GM11168 (cell line): ENCODE measurements at regions not wholly inside any gene's neighbourhood (a gene's known extent, or its start where the extent isn't known, plus 50 kb on each side); places are given as distances from the start of the nearest gene placed in this dataset.
"Not testable (repeated sequence)": the region's sequence is repeated elsewhere in the genome, so short reads cannot be mapped to it uniquely, and the experiment has no call there.

ENCODE experiments used
- in situ Hi-C: fragments of 300-500 bp; cut with MboI; formaldehyde crosslinking; loops from one replicate; pipeline ENCODE4 v1.12.0; 2022; ENCODE audit warnings: low sequenced_read_pairs; ENCODE audit not compliant: unreplicated experiment

DNA sequence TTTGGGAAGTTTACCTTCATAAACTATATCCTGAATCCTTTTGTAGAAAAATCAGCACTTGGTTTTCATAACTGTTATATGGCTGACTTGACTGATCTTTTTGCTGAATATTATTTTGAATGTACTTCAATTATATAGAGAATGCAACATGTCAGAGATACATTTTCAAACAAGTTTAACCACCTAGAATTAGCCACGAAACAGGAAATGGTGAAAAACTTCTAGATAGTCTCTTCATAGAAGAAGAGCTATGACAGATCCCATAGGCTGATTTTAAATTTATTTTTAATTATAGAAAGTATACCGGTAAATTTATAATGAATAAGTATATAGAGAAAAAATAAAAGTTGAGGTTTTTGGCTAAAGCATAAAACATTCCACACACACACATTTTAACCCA, 436.8 kb upstream of the DPPA4 start:
- in situ Hi-C loops = no loop called here

DNA sequence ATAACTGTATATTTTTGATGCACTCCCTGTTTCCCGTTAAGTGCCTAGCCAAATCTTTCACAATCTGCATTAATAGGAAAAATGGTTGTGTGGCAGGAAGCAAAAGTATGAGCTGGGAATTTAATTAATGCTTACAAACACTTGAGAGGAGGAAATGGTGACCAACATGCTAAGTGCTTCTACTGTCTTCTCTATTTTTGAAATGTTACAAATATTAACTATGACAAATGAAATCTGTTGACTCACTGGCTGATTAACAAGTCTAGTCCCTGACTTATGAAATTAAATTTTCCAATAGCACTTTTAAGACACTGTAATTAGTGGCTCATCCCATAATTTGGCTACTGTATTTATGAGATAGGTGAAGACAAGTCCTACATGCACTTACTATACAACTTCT, 446.9 kb upstream of the DPPA4 start:
- in situ Hi-C loops = no loop called here

DNA sequence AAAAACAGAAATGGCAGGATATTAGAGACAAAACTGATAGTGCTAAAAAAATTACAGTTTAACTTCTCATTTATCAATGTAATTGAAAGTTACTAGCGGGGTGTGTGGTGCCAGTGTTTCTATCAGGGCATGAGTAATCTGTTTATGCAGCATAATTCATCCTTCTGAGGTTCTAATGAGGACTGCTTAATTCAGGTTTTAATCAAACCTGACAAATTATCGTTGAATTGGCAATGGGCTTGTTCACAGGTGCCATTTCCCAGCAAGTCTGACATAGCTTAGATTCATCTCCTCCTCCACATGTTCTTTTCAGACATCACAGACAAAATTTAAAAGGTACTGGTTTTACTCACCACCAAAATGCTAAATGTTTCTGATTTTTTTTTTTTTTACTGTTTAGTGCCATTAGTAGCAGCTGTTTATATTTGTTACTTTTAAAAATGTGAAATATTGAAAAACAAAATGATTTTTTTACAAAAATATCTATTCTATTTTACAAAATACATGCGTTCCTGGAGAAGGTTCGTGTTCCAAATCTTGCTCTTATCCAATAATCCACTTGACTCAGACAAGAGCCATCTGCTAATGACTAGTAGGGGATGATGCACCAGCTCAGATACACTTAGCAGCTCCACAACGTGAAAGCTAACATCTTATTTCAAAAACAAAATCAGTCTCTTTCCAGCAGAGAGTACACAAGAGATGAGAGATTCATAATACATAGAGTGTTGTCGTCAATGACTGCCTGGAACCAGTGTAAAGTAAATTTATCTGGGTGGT, 447.7 kb upstream of the DPPA4 start:
- in situ Hi-C loops = no loop called here

DNA sequence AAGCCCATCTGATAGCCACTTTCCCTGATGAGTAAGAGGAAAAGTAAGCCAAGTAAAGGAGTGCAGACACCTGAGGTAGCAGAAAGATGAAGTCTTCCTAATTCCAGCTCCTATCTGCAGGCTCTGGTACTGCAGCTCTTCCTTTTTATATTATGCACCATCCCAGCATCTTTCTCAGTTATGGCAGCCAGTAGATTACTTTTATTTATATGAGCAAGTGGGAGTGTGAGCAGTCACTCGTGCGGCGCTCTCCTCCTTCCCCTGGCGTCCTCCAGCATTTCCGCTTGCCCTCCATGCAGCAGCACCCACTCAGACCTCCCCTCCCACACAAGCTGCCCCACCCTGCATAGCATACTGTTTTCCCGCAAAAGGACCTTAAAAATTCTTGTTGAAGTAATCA, 465.9 kb upstream of the DPPA4 start:
- in situ Hi-C loops = no loop called here

DNA sequence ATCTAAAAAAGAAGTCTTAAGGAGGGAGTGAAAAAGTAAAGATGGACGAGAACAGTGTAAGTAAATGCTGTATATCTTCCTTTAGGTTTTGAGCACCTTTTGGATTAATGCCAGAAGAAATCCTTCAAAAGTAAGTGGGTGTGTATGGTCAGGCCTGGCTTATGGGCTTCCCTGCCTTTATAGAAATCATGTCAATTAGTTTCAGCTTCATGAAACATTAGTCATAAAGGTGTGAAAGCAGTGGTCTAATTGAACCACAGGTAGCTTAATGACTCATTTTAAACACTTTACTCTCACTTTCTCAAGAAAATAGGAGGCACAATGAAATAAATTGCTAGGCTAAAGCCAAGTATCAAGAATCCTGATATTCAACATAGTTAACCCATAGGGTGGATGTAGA, 467.4 kb upstream of the DPPA4 start:
- in situ Hi-C loops = no loop called here

DNA sequence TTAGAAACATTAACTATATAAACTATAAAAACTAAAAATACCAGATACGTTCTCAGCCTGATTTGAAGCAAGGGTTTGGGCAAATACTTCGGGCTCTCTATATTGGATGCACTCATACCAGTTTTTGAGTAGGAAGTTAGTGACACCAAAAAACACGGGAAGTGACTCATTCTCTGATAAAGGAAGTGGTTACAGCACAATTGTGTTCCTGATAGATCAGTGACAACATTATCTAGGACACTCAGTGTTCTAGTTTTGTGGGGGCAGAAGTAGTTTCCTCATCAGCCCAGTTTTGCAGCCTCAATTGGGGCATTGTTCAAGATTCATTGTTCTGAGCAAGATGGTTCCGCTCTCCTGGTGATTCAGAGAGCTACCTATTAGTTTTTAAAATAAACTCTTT, 469.6 kb upstream of the DPPA4 start:
- in situ Hi-C loops = no loop called here

DNA sequence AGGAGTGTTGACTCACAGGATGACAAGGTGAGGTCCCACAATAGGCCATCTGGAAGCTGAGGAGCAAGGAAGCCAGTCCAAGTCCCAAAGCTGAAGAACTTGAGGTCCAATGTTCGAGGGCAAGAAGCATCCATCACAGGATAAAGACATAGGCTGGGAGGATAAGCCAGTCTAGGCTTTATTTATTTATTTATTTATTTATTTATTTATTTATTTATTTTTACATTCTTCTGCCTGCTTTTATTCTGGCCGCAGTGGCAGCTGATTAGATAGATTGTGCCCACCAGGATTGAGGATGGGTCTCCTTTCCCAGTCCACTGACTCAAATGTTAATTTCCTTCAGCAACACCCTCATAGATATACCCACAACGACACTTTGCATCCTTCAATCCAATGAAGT, 472.2 kb upstream of the DPPA4 start:
- in situ Hi-C loops = no loop called here

DNA sequence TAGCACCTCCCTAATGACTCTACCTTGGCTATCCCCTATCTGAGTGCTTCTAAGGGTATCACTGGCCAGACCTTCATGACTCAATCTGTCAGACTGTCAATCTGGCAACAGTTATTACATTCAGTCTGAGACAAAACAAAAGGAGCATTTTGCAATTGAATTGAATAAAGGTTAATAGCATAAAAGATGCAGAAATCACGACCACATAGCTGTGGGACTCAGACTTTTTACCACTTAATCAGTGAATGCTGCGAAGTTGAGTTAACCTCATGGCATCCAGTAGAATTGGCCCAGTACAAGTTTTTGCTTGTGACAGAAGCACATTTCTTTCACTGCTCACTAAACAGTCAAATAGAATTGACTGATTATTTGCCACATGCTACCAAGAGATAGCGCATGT, 480.7 kb upstream of the DPPA4 start:
- in situ Hi-C loops = no loop called here

DNA sequence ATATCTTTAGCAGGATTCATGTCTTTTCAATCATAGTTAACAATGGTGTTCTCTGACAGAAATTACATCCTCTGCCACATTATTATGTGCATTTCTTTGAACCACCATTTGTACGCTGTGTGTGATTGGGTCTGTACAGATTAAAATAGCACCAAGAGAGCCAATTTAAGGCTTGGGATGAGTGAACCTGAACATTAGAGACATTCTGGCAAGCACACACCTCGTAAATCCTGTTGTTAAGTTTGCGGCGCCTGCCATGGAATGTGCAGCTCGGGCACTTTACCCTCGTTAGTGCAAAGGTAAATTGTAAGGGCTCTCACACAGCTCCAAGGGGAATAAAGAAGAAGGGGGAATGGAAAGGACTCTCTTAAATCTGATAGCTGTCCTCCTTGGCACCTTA, 482.4 kb upstream of the DPPA4 start:
- in situ Hi-C loops = no loop called here

DNA sequence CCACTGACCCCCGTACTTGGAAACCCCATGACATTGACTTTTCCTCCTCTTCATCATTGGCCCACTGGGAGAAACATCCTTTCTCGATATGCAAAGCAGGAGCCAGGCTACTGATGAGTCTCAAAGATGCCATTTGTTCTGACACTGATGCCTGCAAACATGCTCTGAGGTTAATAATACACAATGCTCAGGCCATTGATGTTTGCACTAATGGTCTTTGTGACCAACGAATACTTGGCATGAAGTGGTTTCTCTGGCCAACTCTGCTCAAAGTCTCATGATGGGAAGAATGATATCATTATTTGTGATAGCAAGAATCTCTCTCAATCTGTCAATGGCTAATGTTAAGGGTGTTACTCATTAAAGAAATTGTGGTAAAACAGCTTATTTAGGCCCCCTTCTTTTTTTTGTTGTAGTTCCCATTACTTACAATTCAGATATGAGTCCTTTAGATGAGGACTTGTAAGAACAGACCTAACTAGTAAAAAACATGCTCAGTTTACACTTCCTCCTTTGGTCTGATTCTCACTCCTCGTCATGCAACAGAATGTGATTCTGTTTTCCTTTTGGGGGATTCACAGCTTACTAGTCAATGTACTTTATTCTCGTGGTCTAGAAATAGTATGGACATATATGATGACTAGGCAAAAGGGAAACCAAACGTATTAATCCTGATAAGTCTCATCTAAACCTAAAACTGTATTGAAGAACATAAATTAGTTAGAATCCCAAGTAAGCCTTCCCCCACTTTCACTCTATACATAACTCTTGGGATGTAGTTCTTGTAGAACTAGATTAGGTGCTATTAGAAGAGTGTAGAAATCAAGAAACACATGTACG, 488.8 kb upstream of the DPPA4 start:
- in situ Hi-C loops = no loop called here

DNA sequence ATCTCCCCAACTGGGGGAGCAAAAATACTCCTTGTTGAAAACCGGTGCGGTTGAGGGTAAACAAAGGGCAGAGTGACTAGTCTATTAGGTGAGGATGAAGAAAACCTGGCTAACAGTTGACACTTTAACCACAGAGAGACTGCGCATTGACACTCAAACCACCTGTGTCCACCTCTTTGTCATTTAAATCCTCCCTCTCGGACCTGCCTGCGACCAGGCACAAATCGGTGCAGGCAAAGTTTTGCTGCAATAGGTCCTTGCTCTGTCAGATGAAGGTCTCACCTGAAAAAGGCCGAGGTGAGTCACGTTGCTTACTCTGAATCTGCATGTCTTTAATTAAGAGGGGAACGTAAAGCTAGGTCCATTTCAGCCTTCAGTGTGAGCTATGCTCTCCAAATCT, 494.1 kb upstream of the DPPA4 start:
- in situ Hi-C loops = no loop called here

DNA sequence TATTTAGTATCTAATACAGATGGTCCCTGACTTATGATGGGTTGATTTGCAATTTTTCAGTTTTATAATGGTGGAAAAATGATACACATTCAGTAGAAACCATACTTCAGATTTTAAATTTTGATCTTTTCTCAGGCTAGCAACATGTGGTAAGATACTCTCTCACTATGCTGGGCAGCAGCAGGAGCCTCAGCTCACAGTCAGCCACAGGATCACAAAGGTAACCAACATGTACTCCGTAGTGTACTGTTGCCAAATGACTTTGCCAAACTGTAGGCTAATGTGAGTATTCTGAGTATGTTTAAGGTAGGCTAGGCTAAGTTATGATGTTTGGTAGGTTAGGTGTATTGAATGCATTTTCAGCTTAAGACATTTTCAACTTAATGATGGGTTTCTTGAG, 498.6 kb upstream of the DPPA4 start:
- in situ Hi-C loops = no loop called here

DNA sequence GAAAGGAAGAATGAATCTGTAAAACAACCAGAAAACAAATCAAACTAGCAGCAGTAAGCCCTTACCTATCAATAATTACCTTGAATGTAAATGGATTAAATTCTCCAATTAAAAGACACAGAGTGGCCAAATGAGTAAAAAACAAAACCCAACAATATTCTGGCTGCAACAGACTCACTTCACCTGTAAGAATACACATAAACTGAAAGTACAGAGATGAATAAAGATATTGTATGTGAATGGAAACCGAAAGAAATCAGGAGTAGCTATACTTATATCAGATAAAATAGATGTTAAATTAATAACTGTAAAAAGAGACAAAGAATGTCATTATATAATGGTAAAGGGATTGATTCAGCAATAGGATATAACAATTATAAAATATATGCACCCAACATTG, 514.5 kb upstream of the DPPA4 start:
- in situ Hi-C loops = no loop called here

DNA sequence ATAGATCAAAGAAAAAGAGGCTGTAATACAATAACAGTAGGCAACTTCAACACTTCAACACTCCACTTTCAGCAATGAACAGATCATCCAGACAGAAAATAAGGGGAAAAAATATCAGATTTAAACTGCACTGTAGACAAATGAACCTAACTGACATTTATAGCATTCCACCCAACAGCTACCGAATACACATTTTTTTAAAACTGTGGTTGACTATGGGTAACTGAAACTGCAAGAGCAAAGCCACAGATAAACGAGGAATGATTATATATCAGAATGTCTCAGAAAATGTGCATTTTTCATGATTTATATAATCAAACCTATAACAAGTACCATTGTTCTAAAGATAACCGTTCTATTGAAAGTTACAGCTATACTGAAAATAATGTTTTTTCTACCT, 514.9 kb upstream of the DPPA4 start:
- in situ Hi-C loops = no loop called here

DNA sequence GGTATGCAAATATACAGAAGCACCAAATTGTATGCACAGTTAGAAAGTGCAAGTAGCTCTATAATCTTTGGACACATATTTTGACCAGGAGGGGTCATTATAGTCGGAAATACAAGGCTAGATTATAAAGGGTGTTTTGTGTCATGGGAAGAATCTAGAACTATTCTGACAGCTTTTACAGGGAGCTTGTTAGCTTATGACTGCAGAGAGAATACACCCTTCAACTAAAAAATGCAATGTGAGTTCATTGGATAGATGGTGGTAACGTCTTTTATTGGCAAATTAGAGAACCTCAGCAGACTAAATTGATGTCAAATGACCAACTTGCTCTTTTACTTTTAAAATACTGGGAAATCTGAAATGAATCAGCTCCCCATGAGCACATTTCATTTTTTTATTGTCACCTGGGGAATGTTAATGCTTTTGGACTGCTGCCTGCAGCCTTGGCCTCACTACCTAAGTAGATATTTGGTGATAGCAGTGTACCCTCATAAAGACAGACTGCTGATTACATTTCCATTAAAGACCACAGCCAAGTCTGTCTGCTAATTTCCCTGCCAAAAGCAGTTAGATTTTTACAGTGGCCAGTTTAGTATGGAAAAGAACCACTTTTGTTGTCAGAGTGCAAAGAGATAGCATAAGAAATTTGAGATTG, 515.9 kb upstream of the DPPA4 start:
- in situ Hi-C loops = no loop called here

DNA sequence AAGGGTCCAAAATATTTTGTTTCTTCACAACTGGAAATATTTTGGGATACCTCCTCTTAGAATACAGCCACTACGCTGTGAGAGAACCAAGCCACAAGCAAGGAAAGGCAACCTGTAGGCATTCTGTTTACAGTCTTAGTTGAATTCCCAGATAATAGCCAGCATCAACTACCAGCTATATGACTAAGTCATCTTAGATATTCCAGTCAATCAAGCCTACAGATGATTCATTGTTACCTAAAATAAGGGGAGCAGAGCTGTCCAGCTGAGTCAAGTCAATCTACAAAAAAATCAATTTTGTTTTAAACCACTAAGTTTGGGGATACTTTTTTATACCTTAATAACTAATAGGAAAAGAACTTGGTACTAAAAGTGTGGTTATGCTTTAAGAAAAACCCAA, 526.4 kb upstream of the DPPA4 start:
- in situ Hi-C loops = no loop called here

DNA sequence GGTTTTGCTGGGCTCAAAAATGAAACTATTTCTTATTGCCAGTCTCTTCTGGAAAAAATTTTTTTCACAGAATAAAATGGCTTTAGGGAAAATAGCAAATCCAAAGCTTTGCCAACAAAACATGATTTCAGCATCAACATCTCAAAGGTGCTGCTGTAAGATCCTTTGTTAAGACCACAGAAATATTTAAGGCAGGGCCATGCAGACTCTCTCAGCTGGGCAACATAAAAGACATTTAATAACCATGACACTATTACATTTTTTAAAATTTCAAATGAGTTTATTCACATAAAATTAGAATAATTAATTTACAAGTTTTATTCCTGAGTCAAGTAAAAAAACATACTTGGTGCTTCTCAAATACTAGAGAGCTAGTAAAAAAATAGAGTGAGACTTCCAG, 527.1 kb upstream of the DPPA4 start:
- in situ Hi-C loops = no loop called here

DNA sequence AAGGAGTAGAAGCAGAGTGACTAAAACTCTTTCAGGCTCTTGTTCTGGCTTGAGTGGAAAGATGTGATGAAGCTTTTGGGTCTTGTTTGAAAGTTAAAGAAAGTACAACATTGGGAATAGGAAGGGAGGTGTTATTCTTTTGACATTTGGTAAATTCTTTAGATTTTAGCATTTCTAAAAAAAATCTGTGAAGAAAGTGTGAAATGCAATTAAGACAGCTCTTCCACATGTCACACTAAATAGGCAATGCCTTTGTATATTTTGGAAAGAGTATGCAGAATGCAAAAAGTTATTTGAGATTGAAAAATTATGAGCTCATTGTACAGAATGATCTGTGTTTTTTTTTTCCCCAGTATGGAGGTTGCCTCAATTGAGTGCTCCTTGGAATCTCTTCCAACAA, 532.2 kb upstream of the DPPA4 start:
- in situ Hi-C loops = no loop called here

DNA sequence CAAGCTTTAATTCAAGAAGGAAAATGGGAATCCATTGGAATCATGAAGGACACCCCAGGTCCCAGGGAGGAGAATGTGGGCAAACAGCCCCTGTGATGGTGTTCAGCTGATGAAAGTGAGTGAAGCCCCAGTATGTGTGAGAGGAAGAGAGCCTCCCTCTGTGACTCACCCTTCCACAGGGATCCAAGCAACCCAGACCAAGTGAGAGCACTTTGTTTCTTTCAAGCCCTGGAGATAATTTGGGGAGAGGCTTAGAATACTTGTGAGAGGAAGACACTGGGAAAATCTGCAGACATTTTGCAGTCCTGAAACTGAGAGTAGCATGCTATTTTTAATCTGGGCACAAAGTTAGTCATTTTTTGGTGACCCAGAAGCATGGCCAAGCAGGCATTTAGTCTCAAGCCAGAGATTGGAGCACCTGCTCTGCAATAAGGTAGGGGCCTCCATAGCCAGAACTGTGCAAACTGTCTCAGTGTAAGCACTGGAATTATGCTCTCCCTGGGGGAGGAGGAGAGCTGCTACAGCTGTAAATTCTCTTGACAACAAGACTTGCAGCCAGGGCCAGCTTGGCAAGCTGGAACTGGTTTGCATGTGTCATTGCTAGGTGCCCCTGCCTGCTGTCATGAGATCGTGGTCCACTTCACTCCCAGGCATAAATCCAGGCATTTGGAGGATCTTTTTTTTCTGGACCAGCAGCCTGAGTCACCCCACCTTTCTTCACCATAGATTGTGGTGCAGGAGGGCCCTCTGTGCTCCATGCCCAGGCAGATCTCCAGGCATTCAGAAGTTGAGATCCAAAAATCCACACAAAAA, 537.8 kb upstream of the DPPA4 start:
- in situ Hi-C loops = no loop called here

DNA sequence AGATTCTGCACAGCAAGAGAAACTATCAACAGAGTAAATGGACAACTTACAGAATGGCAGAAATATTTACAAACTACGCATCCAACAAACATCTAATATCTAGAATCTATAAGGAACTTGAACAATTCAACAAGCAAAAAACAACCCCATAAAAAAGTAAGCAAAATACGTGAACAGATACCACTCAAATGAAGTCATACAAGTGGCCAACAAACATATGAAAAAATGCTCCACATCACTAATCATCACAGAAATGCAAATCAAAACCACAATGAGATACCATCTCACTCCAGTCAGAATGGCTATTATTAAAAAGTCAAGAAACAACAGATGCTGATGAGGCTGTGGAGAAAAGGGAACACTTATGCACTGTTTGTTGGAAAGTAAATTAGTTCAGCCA, 540.3 kb upstream of the DPPA4 start:
- in situ Hi-C loops = not testable (repeated sequence)

DNA sequence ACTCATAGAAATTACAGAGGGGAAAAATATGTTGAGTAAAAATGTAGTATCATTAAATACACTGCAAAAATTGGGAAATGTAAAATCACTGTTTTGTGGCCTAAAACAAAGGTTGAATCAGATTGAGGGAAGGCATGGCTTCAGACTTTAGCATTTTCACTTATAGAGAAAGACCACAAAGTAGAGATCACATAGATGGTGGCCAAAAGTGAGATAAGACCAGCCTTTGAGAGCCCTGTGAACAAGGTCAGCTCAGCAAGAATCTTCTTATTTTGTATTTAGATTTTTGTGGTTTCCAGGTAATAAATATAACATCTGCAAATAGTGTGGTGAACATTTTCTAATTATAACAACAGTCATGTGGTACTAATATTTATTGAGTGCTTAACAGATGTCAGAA, 544.8 kb upstream of the DPPA4 start:
- in situ Hi-C loops = no loop called here
